ENCODE measurements at regions not wholly inside any gene's neighbourhood (a gene's known extent, or its start where the extent isn't known, plus 50 kb on each side); places are given as distances from the start of the nearest gene placed in this dataset.
"Not testable (repeated sequence)": the region's sequence is repeated elsewhere in the genome, so short reads cannot be mapped to it uniquely, and the experiment has no call there.

DNA sequence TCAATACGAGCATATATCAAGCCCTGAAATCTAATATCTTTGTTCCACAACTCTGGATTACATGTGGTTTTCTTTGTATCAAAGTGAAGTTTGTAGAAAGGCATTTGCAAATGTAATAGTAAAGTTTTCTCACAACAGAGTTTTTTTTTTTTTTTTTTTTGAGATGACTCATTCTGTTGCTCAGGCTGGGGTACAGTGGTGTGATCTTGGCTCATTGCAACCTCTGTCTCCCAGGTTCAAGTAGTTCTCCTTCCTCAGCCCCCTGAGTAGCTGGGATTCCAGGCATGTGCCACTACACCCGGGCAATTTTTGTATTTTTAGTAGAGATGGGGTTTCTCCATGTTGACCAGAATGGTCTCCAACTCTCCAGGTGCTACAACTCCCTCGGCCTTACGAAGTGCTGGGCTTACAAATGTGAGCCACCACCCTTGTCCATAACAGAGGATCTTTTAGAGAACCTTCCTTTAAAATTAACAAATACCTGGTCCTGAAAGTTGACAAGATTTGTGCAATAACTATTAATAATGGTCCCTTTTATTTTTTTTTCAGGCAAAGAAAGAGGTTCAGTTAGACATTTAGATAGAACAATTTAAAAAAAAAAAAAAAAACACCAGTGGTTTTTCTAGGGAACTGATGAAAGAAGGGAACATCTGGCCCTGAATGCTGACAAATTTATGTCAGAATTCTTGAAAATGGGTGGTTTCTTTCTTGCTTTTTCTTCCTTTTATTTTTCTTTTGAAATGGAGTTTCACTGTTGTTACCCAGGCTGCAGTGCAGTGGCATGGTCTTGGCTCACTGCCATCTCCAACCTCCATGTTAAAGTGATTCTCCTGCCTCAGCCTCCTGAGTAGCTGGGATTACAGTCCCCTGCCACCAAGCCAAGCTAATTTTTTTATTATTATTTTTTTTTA lies 278.5 kb downstream of the RPS4Y2 start:
- DNase-seq (ENCODE audit: low read depth) = no peak

GRCh38 chrY:21037398-21037797 lies 281.5 kb downstream of the RPS4Y2 start:
- not testable (repeated sequence) for DNase-seq (ENCODE audit: low read depth)

DNA sequence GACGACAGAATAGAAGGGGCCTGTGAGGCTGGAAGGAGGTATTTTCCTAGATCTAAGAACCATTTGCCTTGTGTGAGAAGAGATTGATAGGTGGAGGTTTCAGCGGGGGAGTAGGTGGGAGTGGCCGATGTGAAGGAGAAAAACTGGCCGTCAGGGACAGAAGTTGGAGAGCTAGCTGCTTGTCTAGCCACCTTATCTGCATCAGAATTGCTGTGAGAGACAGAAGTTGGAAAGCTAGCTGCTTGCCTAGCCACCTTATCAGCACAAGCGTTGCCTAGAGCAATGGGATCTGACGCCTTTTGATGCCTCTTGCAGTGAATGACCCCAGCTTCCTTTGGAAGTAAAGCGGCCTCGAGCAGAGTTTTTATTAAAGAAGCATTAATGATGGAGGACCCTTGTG lies 283.9 kb downstream of the RPS4Y2 start:
- DNase-seq (ENCODE audit: low read depth) = no peak

- not testable (repeated sequence) for DNase-seq (ENCODE audit: low read depth)
These were observed 284.8 kb downstream of the RPS4Y2 start for GRCh38 chrY:21040711-21041110.

DNA sequence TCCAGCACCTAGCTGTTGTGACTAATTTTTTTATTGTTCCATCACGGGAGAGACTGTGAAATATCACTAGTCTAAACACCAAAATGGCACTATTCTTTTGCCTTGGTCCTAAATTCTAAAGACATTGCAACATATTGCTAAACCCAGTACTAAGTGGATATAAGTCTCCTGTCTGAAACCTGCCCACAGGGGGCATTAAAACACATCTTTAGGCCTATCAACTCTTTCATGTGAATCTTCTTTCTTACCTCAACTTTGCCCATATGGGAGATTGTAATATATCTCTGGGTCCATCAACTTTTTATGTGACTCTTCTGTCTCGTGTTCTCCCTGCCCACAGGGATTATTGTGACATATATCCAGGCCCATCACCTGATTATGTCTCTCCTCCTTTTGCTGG lies 317.2 kb downstream of the RPS4Y2 start:
- no peak for DNase-seq (ENCODE audit: low read depth)

- no peak for DNase-seq (ENCODE audit: low read depth)
These were observed 317.8 kb downstream of the RPS4Y2 start for GRCh38 chrY:21073641-21074260.

DNA sequence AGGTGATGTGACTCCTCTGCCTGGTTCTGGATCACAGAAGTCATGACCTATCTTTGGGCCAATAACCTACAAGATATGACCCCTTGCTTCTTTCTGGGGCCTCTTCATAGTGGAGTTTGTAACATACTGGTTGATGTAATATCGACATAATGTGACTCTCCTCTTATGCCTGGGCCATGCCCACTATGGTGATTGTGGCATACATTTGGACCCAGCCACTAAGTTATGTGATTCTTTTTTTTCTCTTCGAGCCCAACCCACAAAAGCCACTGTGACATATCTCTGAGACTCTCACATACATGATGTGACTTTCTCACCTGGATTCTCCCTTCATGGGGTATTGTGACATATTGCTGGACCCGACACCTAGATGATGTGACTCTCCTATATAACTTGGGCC lies 319.8 kb downstream of the RPS4Y2 start:
- DNase-seq (ENCODE audit: low read depth) = no peak

DNA sequence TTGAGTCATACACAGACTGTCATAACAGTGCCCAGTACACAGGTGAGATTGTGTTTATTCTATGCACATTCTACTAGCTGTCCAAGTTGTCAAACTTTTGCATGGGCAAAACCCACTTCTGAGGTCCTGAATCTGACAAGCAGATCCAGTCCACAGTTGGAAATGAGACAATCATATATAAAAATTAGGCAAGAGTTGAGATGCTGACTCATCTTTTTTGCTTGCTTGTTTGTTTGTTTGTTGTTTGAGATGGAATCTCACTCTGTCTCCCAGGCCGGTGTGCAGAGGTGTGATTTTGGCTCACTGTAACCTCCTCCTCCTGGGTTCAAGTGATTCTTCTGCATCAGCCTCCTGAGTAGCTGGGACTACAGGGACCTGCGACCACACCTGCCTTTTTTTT lies 323.8 kb downstream of the RPS4Y2 start:
- DNase-seq (ENCODE audit: low read depth) = no peak

DNA sequence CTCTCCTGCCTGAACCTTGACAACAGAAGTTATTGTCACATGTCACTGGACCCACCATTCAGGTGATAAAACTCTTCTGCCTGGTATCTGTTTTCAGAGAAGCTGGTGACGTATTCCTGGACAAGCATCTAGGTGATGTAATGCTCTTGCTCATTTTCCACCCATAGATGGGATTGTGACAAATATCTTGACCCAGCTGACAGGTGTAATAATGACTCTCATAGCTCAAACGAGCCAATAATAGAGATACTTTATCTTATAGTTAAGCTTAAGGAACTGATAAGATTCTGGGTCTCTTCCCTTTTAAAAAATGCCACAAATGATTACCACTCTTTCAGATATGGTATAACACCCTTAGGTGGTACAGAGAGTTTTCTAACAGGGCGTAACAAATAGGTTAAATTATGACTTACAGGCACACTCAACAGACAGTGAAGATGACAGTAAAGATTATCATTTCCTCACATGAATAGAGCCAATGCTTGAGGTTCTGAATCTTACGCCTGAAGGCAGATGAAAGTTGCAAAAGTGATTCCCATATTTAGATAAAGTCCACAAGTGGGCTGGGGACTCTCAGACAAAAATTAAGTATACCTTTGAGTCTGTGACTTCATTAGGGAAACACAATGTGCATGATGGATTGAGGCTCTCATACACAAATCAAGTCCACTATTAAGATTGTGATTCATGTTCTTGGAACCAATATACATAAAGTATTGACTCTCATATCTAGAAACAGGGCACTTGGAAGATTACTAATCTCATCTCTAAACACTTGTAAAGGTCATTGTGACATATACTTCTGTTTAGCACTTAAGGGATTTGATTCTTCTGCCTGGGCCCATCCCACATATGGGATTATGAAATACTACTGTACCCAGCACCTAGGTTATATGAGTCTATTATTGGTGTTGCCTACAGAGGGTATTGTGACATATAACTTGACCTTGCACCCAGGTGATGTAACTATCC lies 326.0 kb downstream of the RPS4Y2 start:
- DNase-seq (ENCODE audit: low read depth) = no peak

GRCh38 chrY:21082639-21083038 lies 326.7 kb downstream of the RPS4Y2 start:
- DNase-seq (ENCODE audit: low read depth) = no peak

- no peak for DNase-seq (ENCODE audit: low read depth)
These were observed 336.0 kb downstream of the RPS4Y2 start for GRCh38 chrY:21091909-21092308.

DNA sequence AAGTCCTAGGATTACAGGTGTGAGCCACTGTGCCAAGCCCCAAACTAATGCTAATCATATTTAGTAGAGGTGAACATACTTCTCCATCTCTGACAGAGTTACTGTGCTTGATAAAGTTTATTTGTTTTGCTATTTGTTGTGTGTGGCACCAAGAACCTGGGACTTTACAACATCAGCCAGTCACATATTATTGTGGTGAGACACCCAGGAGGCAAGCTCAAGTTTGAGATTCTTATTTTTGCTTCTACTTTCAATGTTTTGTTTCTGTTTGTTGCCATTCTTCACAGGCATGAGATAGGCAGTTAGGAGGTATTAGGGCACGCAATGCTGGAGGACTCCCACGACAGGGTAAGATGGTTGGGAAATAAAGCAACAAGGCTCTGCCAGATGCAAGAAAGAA lies 346.6 kb downstream of the RPS4Y2 start:
- no peak for DNase-seq (ENCODE audit: low read depth)

DNA sequence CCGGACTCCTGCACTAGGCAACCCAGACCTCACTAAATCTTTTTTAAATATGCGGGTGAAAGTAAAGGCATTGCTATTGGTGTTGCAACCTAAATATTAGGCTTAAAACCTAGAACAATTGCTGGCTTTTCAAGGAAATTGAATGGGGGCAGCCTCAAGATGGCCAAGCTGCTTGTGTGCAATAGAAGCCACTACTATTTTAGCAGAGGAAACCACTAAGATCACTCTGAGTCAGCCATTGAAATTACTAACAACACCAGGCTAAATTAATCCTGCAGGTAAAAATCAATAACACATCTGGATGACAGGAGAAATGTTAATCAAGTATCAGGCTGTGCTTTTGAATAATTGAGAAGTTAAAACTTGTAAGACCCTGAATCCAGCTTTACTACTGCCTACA lies 348.0 kb downstream of the RPS4Y2 start:
- no peak for DNase-seq (ENCODE audit: low read depth)

DNA sequence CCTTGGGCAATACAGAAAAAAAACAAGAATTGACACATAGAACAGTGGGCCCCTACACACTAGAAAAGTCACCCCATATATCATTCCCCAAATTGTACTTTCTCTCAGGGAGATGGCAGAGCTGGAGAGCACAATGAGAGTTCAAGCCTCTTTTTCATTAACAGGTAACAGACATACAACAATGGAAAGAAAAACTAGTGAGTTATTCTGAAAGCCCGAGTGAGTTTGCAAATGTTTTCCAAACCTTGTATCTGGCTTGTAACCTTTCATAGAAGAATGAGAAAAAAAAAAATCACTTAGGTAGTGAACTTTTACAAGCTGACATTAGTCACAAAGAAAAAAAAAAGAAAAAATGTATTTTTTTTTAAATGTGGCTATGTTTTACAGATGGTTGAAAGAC lies 349.6 kb downstream of the RPS4Y2 start:
- no peak for DNase-seq (ENCODE audit: low read depth)

- no peak for DNase-seq (ENCODE audit: low read depth)
These were observed 355.4 kb downstream of the RPS4Y2 start for GRCh38 chrY:21111313-21111712.

DNA sequence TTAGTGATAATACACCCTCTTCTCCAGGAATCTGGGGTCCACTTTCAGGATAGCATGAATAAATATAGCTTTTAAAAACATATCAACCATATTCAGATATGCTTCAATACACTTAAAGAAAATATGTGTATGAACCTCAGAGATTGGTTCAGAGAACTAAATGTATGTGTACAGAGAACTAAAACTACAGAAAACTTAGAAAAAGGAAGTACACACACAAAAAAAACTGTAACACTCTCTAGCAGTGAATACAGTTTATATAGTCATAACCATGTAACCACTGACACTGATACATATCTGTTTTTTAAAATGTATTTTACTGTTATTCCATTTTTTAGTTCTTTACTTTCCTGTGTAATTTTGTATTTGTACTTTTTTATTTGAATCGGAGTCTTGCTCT lies 365.2 kb downstream of the RPS4Y2 start:
- DNase-seq (ENCODE audit: low read depth) = no peak

GRCh38 chrY:21135591-21135990 lies 375.5 kb upstream of the RBMY1B start:
- DNase-seq (ENCODE audit: low read depth) = no peak

GRCh38 chrY:21138056-21138758 lies 372.9 kb upstream of the RBMY1B start:
- DNase-seq (ENCODE audit: low read depth) = no peak

GRCh38 chrY:21146331-21146730 lies 364.8 kb upstream of the RBMY1B start:
- DNase-seq (ENCODE audit: low read depth) = no peak

DNA sequence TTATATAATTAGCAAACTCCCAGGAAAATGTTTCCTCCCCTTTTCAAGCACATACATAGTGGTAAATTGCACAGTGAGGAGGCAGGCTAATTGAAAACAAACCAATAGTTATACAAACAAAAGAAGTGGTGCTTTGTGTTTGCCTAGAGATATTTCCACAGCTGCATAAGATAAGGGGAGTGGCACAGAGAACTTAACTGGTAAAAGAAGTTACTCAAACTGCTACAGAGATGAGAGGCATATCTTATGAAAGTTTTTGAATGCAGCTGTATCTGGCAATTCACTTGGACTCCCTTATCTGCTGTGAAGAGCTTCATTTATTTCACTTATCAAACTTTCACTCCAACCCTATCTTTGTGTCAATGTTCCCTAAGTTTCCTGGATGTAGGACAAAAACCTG lies 361.2 kb upstream of the RBMY1B start:
- no peak for DNase-seq (ENCODE audit: low read depth)

GRCh38 chrY:21169821-21170220 lies 341.3 kb upstream of the RBMY1B start:
- DNase-seq (ENCODE audit: low read depth) = no peak
